Smooth muscle cell (in vitro differentiated cells): ENCODE measurements at regions not wholly inside any gene's neighbourhood (a gene's known extent, or its start where the extent isn't known, plus 50 kb on each side); places are given as distances from the start of the nearest gene placed in this dataset.

Experiments
- DNase-seq: peaks from one replicate; lab custom pipeline; 2025; ENCODE audit not compliant: unreplicated experiment; lab: John Stamatoyannopoulos, UW
- H2AFZ ChIP-seq: fragments of 200-600 bp; sonication (generic); 2 replicates; pipeline ENCODE4 v1.6.0; 2016; ENCODE audit warnings: antibody characterized with exemption, low read depth, mild to moderate bottlenecking
- H3F3A ChIP-seq: fragments of 200-600 bp; sonication (generic); 2 replicates; pipeline ENCODE4 v1.6.0; 2017; ENCODE audit warnings: antibody characterized with exemption, low read depth
- H3K27ac ChIP-seq: fragments of 200-600 bp; sonication (generic); 2 replicates; pipeline ENCODE4 v1.5.1; 2016; ENCODE audit warnings: low read depth, mild to moderate bottlenecking
- H3K27me3 ChIP-seq: fragments of 200-600 bp; sonication (generic); 2 replicates; pipeline ENCODE4 v1.6.1; 2016; ENCODE audit warnings: low read depth, mild to moderate bottlenecking
- H3K36me3 ChIP-seq: fragments of 200-600 bp; sonication (generic); 2 replicates; pipeline ENCODE4 v1.5.1; 2016; ENCODE audit warnings: low read depth
- H3K4me1 ChIP-seq: fragments of 200-600 bp; sonication (generic); 2 replicates; pipeline ENCODE4 v1.5.1; 2016; ENCODE audit warnings: low read depth
- H3K4me2 ChIP-seq: fragments of 200-600 bp; sonication (generic); 2 replicates; pipeline ENCODE4 v1.6.0; 2016; ENCODE audit warnings: mild to moderate bottlenecking
- H3K4me3 ChIP-seq: fragments of 200-600 bp; sonication (generic); 2 replicates; pipeline ENCODE4 v1.5.1; 2016; ENCODE audit warnings: mild to moderate bottlenecking
- H3K79me2 ChIP-seq: fragments of 200-600 bp; sonication (generic); 2 replicates; pipeline ENCODE4 v1.6.0; 2016; ENCODE audit warnings: low read depth, mild to moderate bottlenecking
- H3K9ac ChIP-seq: fragments of 200-600 bp; sonication (generic); 2 replicates; pipeline ENCODE4 v1.6.0; 2016; ENCODE audit warnings: low read depth
- H3K9me3 ChIP-seq: fragments of 200-600 bp; sonication (generic); replicated peaks from 2 replicates; pipeline ENCODE4 v1.5.1; 2016; ENCODE audit warnings: low read depth
- H4K20me1 ChIP-seq: fragments of 200-600 bp; sonication (generic); 2 replicates; pipeline ENCODE4 v1.6.0; 2016; ENCODE audit warnings: low read depth
- WGBS: methylation state at CpG from one replicate; pipeline ENCODE4 v1.1.7; 2016; ENCODE audit warnings: low lambda C conversion rate; 5-methylcytosine and 5-hydroxymethylcytosine counted together
- TF ChIP-seq, protein P1 (sequence below): fragments of 200-600 bp; sonication (generic); IDR thresholded peaks from 2 replicates; pipeline ENCODE4 v1.5.1; 2017; ENCODE audit warnings: borderline replicate concordance, mild to moderate bottlenecking, antibody characterized with exemption; ENCODE audit not compliant: insufficient read depth, poor library complexity, severe bottlenecking

- no peaks in the 10 kb centered on the region for H3K36me3 ChIP-seq
- no peak overlapping the region for H3K9ac ChIP-seq
- H3K27me3 ChIP-seq: no peaks in the 10 kb centered on the region
- TF ChIP-seq, protein P1, sequence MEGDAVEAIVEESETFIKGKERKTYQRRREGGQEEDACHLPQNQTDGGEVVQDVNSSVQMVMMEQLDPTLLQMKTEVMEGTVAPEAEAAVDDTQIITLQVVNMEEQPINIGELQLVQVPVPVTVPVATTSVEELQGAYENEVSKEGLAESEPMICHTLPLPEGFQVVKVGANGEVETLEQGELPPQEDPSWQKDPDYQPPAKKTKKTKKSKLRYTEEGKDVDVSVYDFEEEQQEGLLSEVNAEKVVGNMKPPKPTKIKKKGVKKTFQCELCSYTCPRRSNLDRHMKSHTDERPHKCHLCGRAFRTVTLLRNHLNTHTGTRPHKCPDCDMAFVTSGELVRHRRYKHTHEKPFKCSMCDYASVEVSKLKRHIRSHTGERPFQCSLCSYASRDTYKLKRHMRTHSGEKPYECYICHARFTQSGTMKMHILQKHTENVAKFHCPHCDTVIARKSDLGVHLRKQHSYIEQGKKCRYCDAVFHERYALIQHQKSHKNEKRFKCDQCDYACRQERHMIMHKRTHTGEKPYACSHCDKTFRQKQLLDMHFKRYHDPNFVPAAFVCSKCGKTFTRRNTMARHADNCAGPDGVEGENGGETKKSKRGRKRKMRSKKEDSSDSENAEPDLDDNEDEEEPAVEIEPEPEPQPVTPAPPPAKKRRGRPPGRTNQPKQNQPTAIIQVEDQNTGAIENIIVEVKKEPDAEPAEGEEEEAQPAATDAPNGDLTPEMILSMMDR: no peak
- H3K9me3 ChIP-seq: no peaks in the 10 kb centered on the region
- H3F3A ChIP-seq: no peaks in the 10 kb centered on the region
- H3K4me3 ChIP-seq: no peak overlapping the region
- H3K4me1 ChIP-seq: peaks cover 14% of the 10 kb centered on the region
- H3K27ac ChIP-seq: no peak overlapping the region
- H4K20me1 ChIP-seq: no peaks in the 10 kb centered on the region
- 95% methylated on average over 2 of the region's 2 CpGs for WGBS
- DNase-seq: no peak
- no peak overlapping the region for H2AFZ ChIP-seq
- no peaks in the 10 kb centered on the region for H3K79me2 ChIP-seq
- no peak overlapping the region for H3K4me2 ChIP-seq
Measured at GRCh38 chr15:57773051-57773450, 66.5 kb downstream of the POLR2M start.

DNA sequence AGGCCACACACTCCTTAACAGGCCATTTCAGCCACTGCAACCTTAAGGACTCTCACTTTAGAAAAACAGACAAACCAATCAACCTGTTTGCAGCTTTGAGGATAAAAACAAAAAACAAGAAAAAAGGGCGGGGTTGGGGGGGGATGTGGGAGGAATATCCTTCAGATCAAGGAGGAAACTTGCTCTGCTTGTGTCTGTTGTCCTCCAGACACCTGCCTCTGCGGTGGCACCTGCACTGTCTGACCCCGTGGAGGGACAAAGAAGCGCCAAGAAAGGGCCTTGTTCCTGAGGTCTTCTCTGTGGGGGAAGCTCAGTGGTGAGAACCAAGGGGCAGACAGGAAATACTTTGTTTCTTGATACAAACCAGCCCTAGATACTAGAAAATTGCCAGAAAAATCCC is 70.5 kb downstream of the POLR2M start:
- Histone ChIP-seq H3K27me3 (no peaks in the 10 kb centered on the region), H4K20me1 (no peaks in the 10 kb centered on the region), H3F3A (no peaks in the 10 kb centered on the region), H3K9ac (no peak overlapping the region), H3K4me1 (peaks cover 14% of the 10 kb centered on the region), H2AFZ (no peak overlapping the region), H3K4me2 (no peak overlapping the region), H3K9me3 (no peaks in the 10 kb centered on the region), H3K79me2 (no peaks in the 10 kb centered on the region), H3K27ac (no peak overlapping the region), H3K36me3 (no peaks in the 10 kb centered on the region), H3K4me3 (no peak overlapping the region)
- no peak for DNase-seq
- TF ChIP-seq, protein P1: no peak
- 95% methylated on average over 4 of the region's 4 CpGs for WGBS

DNA sequence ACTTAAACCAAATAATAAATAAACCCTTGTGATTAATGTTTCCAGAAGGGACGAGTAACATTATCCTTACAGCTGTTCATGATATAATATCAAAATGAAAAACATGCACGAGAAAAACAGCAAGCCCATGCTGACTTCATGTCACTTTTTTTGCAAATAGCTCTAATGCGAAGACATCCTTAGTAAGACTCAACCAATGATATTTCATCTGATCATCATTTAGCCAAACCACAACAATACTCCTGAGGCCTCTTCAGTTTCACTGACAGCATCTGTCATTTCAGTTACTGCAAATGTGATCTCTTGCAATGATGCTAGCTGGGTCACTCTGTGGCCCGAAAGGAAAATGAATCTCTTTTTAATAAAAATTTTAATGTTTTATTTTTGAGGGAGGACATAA is 74.0 kb downstream of the POLR2M start:
- Histone ChIP-seq H3K9ac (no peak overlapping the region), H3K36me3 (no peaks in the 10 kb centered on the region), H3K4me1 (peaks cover 14% of the 10 kb centered on the region), H3K4me2 (no peak overlapping the region), H4K20me1 (no peaks in the 10 kb centered on the region), H2AFZ (no peak overlapping the region), H3K27me3 (no peaks in the 10 kb centered on the region), H3K27ac (no peak overlapping the region), H3K4me3 (no peak overlapping the region), H3K79me2 (no peaks in the 10 kb centered on the region), H3K9me3 (no peaks in the 10 kb centered on the region), H3F3A (no peaks in the 10 kb centered on the region)
- WGBS: 89% methylated on average over 4 of the region's 4 CpGs
- TF ChIP-seq, protein P1: no peak
- DNase-seq: no peak

DNA sequence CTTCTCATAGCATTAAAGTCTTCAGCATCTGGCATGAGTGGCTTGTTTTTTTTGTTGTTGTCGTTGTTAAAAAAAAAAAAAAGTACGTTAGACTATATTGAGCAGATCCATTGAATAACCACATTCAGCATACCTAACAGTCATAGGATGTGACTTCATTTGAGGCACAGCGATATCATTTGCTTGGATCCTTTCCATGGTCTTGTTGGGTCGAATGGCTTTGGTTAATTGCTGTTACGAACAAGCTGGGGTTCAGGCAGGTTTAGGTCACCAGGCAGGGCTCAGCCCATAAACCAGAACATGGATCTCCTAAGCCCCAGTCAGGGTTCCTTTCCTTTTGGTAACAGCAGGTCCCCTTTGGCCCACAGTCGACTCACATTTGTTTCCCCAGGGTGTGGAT is 76.2 kb downstream of the POLR2M start:
- no peaks in the 10 kb centered on the region for H3F3A ChIP-seq
- H3K4me3 ChIP-seq: no peak overlapping the region
- no peak overlapping the region for H3K27ac ChIP-seq
- H2AFZ ChIP-seq: no peak overlapping the region
- H3K27me3 ChIP-seq: no peaks in the 10 kb centered on the region
- no peaks in the 10 kb centered on the region for H3K36me3 ChIP-seq
- 93% methylated on average over 6 of the region's 6 CpGs for WGBS
- H3K4me1 ChIP-seq: no peaks in the 10 kb centered on the region
- H3K9ac ChIP-seq: no peak overlapping the region
- no peak for DNase-seq
- no peaks in the 10 kb centered on the region for H3K79me2 ChIP-seq
- no peaks in the 10 kb centered on the region for H4K20me1 ChIP-seq
- TF ChIP-seq, protein P1: no peak
- H3K4me2 ChIP-seq: no peak overlapping the region
- H3K9me3 ChIP-seq: no peaks in the 10 kb centered on the region
